ES-I3 (cell line): ENCODE measurements at regions not wholly inside any gene's neighbourhood (a gene's known extent, or its start where the extent isn't known, plus 50 kb on each side); places are given as distances from the start of the nearest gene placed in this dataset.

ENCODE experiments used
- H3K36me3 ChIP-seq: 2 replicates; pipeline ENCODE4 v1.6.1; 2013; ENCODE audit warnings: mild to moderate bottlenecking, low read length, control low read depth, moderate library complexity; ENCODE audit not compliant: insufficient read depth
- H3K4me1 ChIP-seq: 2 replicates; pipeline ENCODE4 v1.6.1; 2013; ENCODE audit warnings: mild to moderate bottlenecking, control low read depth, low read length; ENCODE audit not compliant: insufficient read depth
- H3K9ac ChIP-seq: 2 replicates; pipeline ENCODE4 v1.6.1; 2013; ENCODE audit warnings: low read depth, mild to moderate bottlenecking, low read length, moderate library complexity
- H3K9me3 ChIP-seq: 2 replicates; pipeline ENCODE4 v1.6.1; 2013; ENCODE audit warnings: mild to moderate bottlenecking, low read length, moderate library complexity; ENCODE audit not compliant: control insufficient read depth, insufficient read depth

- Histone ChIP-seq H3K9ac (no peak overlapping the region), H3K36me3 (no peaks in the 10 kb centered on the region), H3K4me1 (peaks cover 19% of the 10 kb centered on the region; the same call in 1 of the 2 replicates), H3K9me3 (no peaks in the 10 kb centered on the region)
Observed at GRCh38 chr1:96475903-96476302, 245.7 kb upstream of the PTBP2 start.

- no peaks in the 10 kb centered on the region for H3K36me3 ChIP-seq
- no peak overlapping the region for H3K9ac ChIP-seq
- peaks cover 21% of the 10 kb centered on the region for H3K4me1 ChIP-seq
- H3K9me3 ChIP-seq, result no peaks in the 10 kb centered on the region
Observed at GRCh38 chr1:96478228-96478627, 243.4 kb upstream of the PTBP2 start.

GRCh38 chr1:96481409-96481808, 240.2 kb upstream of the PTBP2 start:
- Histone ChIP-seq H3K9ac (no peak overlapping the region), H3K9me3 (no peaks in the 10 kb centered on the region), H3K36me3 (no peaks in the 10 kb centered on the region), H3K4me1 (peaks cover 4% of the 10 kb centered on the region; the same call in 1 of the 2 replicates)

- Histone ChIP-seq H3K9ac (no peak overlapping the region), H3K36me3 (no peaks in the 10 kb centered on the region), H3K4me1 (peaks cover 7% of the 10 kb centered on the region), H3K9me3 (no peaks in the 10 kb centered on the region)
Observed at GRCh38 chr1:96482616-96483015, 239.0 kb upstream of the PTBP2 start.

GRCh38 chr1:96487394-96487793, 234.2 kb upstream of the PTBP2 start:
- peaks cover 17% of the 10 kb centered on the region for H3K4me1 ChIP-seq
- H3K36me3 ChIP-seq, result no peaks in the 10 kb centered on the region
- no peak overlapping the region for H3K9ac ChIP-seq
- no peaks in the 10 kb centered on the region for H3K9me3 ChIP-seq

- H3K4me1 ChIP-seq, result peaks cover 16% of the 10 kb centered on the region
- no peak overlapping the region for H3K9ac ChIP-seq
- no peaks in the 10 kb centered on the region for H3K36me3 ChIP-seq
- H3K9me3 ChIP-seq, result no peaks in the 10 kb centered on the region
Observed at GRCh38 chr1:96487971-96488370, 233.6 kb upstream of the PTBP2 start.

GRCh38 chr1:96488777-96489176, 232.8 kb upstream of the PTBP2 start:
- Histone ChIP-seq H3K9ac (no peak overlapping the region), H3K9me3 (no peaks in the 10 kb centered on the region), H3K36me3 (no peaks in the 10 kb centered on the region), H3K4me1 (peaks cover 16% of the 10 kb centered on the region)

- Histone ChIP-seq H3K9ac (no peak overlapping the region), H3K4me1 (peaks cover 13% of the 10 kb centered on the region; the same call in 1 of the 2 replicates), H3K9me3 (no peaks in the 10 kb centered on the region), H3K36me3 (no peaks in the 10 kb centered on the region)
Observed at GRCh38 chr1:96492236-96492635, 229.3 kb upstream of the PTBP2 start.

- no peaks in the 10 kb centered on the region for H3K4me1 ChIP-seq
- H3K36me3 ChIP-seq, result no peaks in the 10 kb centered on the region
- no peaks in the 10 kb centered on the region for H3K9me3 ChIP-seq
- H3K9ac ChIP-seq, result no peak overlapping the region
Observed at GRCh38 chr1:96498744-96499340, 222.7 kb upstream of the PTBP2 start.

- H3K36me3 ChIP-seq, result no peaks in the 10 kb centered on the region
- H3K4me1 ChIP-seq, result peaks cover 5% of the 10 kb centered on the region; the same call in 1 of the 2 replicates
- H3K9me3 ChIP-seq, result no peaks in the 10 kb centered on the region
- H3K9ac ChIP-seq, result no peak overlapping the region
Observed at GRCh38 chr1:96508233-96508632, 213.4 kb upstream of the PTBP2 start.

- peaks cover 5% of the 10 kb centered on the region; the same call in 1 of the 2 replicates for H3K4me1 ChIP-seq
- H3K36me3 ChIP-seq, result no peaks in the 10 kb centered on the region
- H3K9me3 ChIP-seq, result no peaks in the 10 kb centered on the region
- H3K9ac ChIP-seq, result no peak overlapping the region
Observed at GRCh38 chr1:96509339-96509738, 212.2 kb upstream of the PTBP2 start.

GRCh38 chr1:96509951-96510350, 211.6 kb upstream of the PTBP2 start:
- Histone ChIP-seq H3K9me3 (no peaks in the 10 kb centered on the region), H3K4me1 (peaks cover 5% of the 10 kb centered on the region; the same call in 1 of the 2 replicates), H3K36me3 (no peaks in the 10 kb centered on the region), H3K9ac (no peak overlapping the region)

GRCh38 chr1:96510391-96510790, 211.2 kb upstream of the PTBP2 start:
- peaks cover 5% of the 10 kb centered on the region; the same call in 1 of the 2 replicates for H3K4me1 ChIP-seq
- H3K36me3 ChIP-seq, result no peaks in the 10 kb centered on the region
- H3K9ac ChIP-seq, result no peak overlapping the region
- H3K9me3 ChIP-seq, result no peaks in the 10 kb centered on the region

- Histone ChIP-seq H3K36me3 (no peaks in the 10 kb centered on the region), H3K9me3 (no peaks in the 10 kb centered on the region), H3K4me1 (peaks cover 5% of the 10 kb centered on the region; the same call in 1 of the 2 replicates), H3K9ac (no peak overlapping the region)
Observed at GRCh38 chr1:96510911-96511310, 210.7 kb upstream of the PTBP2 start.

- Histone ChIP-seq H3K9me3 (no peaks in the 10 kb centered on the region), H3K36me3 (no peaks in the 10 kb centered on the region), H3K4me1 (peaks cover 5% of the 10 kb centered on the region; the same call in 1 of the 2 replicates), H3K9ac (no peak overlapping the region)
Observed at GRCh38 chr1:96513136-96513535, 208.4 kb upstream of the PTBP2 start.
